ENCODE measurements at regions not wholly inside any gene's neighbourhood (a gene's known extent, or its start where the extent isn't known, plus 50 kb on each side); places are given as distances from the start of the nearest gene placed in this dataset.
"Not testable (repeated sequence)": the region's sequence is repeated elsewhere in the genome, so short reads cannot be mapped to it uniquely, and the experiment has no call there.

DNA sequence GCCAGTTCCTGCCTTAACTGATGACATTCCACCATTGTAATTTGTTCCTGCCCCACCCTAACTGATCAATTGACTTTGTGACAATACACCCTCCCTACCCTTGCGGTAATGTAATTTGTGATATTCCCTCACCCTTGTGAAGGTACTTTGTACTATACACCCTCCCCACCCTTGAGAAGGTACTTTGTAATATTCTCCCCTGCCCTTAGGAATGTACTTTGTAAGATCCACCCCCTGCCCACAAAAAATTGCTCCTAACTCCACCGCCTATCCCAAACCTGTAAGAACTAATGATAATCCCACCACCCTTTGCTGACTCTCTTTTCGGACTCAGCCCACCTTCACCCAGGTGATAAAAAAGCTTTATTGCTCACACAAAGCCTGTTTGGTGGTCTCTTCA, 288.5 kb upstream of the GK2 start:
- WGBS: 76% methylated on average over 3 of the region's 3 CpGs
- H3K4me1 ChIP-seq (ENCODE audit: control insufficient read depth in 2 of 2, insufficient read depth in 2 of 2, low read length in 2 of 2): not testable (repeated sequence)

DNA sequence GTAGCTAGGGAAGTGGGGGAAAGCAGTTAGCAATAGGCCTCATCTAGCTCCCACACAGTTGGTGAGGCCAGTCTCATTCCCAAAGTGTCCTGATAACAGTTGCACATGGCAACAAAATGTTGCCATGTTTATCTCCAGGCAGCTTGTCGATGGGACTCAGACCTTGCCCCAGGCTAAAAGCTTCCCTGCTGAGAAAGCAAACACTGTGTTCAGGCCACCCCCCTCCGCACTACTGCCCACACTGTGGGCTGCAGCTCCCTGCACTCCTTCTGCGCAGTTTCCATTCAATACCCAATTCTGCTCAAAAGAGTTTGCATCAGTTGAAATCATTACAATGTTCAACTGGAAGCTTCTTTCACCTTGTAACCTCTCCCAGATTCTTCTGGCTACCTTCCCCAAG, 287.8 kb upstream of the GK2 start:
- Histone ChIP-seq H3K27me3 (ENCODE audit: control insufficient read depth in 2 of 2, insufficient read depth in 1 of 2, low read length in 1 of 2) (no peaks in the 10 kb centered on the region), H3K4me1 (ENCODE audit: control insufficient read depth in 2 of 2, insufficient read depth in 2 of 2, low read length in 2 of 2) (no peaks in the 10 kb centered on the region), H3K27ac (ENCODE audit: low read depth in 1 of 2, low read length in 1 of 2) (no peak overlapping the region), H3K9me3 (ENCODE audit: control insufficient read depth in 2 of 2, insufficient read depth in 1 of 2, low read length in 1 of 2) (no peaks in the 10 kb centered on the region), H3K36me3 (ENCODE audit: control insufficient read depth in 2 of 2, insufficient read depth in 2 of 2, low read length in 1 of 2) (no peaks in the 10 kb centered on the region), H3K4me3 (ENCODE audit: low read length in 2 of 2) (no peak overlapping the region)
- WGBS: 97% methylated on average over 3 of the region's 3 CpGs
- DNase-seq (ENCODE audit: low read depth in 6 of 9, low spot score in 9 of 9): no peak

More for the DNA sequence above, 288.5 kb upstream of the GK2 start:
- not testable (repeated sequence) for H3K27ac ChIP-seq (ENCODE audit: low read depth in 1 of 2, low read length in 1 of 2); H3K4me3 ChIP-seq (ENCODE audit: low read length in 2 of 2); DNase-seq (ENCODE audit: low read depth in 6 of 9, low spot score in 9 of 9); H3K27me3 ChIP-seq (ENCODE audit: control insufficient read depth in 2 of 2, insufficient read depth in 1 of 2, low read length in 1 of 2); H3K36me3 ChIP-seq (ENCODE audit: control insufficient read depth in 2 of 2, insufficient read depth in 2 of 2, low read length in 1 of 2); H3K9me3 ChIP-seq (ENCODE audit: control insufficient read depth in 2 of 2, insufficient read depth in 1 of 2, low read length in 1 of 2)

DNA sequence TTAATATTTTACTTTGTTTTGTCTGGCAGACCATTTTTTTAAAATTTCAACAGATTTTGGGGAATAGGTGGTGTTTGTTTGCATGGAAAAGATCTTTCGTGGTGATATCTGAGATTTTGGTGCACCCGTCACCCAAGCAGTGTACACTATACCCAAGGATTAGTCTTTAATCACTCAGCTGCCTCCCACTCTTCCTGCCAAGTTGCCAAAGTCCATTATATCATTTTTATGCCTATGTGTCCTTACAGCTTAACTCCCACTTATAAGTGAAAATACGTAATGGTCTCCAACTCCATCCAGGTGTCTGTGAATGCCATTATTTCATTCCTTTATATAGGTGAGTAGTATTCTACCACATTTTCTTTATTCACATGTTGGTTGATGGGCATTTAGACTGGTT, 281.7 kb upstream of the GK2 start:
- Histone ChIP-seq H3K4me3 (ENCODE audit: low read length in 2 of 2) (no peak overlapping the region), H3K27me3 (ENCODE audit: control insufficient read depth in 2 of 2, insufficient read depth in 1 of 2, low read length in 1 of 2) (no peaks in the 10 kb centered on the region), H3K9me3 (ENCODE audit: control insufficient read depth in 2 of 2, insufficient read depth in 1 of 2, low read length in 1 of 2) (no peaks in the 10 kb centered on the region), H3K36me3 (ENCODE audit: control insufficient read depth in 2 of 2, insufficient read depth in 2 of 2, low read length in 1 of 2) (no peaks in the 10 kb centered on the region), H3K27ac (ENCODE audit: low read depth in 1 of 2, low read length in 1 of 2) (no peak overlapping the region), H3K4me1 (ENCODE audit: control insufficient read depth in 2 of 2, insufficient read depth in 2 of 2, low read length in 2 of 2) (peaks cover 0 to 6% of the 10 kb centered on the region in 2 donors)
- 97% methylated on average over 3 of the region's 3 CpGs for WGBS
- no peak for DNase-seq (ENCODE audit: low read depth in 6 of 9, low spot score in 9 of 9)

DNA sequence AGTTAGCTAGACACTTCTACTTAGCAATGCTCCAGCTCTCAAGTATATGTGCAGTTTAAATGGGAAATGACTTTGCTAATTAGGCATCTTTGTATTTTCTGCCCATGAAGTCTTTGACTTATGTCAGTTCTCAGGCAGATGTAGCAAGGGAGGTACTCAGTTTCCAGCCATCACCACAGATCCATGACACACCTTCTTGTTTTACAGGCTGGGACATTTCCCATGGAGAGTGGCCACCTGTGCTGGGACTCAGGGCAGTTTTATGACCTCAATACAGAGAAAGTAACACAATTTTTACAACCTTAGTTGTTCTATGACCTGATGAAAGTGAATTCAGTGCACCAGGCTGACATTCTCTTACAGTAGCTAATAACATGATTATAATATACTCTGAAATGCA, 280.7 kb upstream of the GK2 start:
- Histone ChIP-seq H3K36me3 (ENCODE audit: control insufficient read depth in 2 of 2, insufficient read depth in 2 of 2, low read length in 1 of 2) (no peaks in the 10 kb centered on the region), H3K4me3 (ENCODE audit: low read length in 2 of 2) (no peak overlapping the region), H3K27me3 (ENCODE audit: control insufficient read depth in 2 of 2, insufficient read depth in 1 of 2, low read length in 1 of 2) (no peaks in the 10 kb centered on the region), H3K27ac (ENCODE audit: low read depth in 1 of 2, low read length in 1 of 2) (no peak overlapping the region), H3K9me3 (ENCODE audit: control insufficient read depth in 2 of 2, insufficient read depth in 1 of 2, low read length in 1 of 2) (no peaks in the 10 kb centered on the region), H3K4me1 (ENCODE audit: control insufficient read depth in 2 of 2, insufficient read depth in 2 of 2, low read length in 2 of 2) (peaks cover 0 to 6% of the 10 kb centered on the region in 2 donors)
- DNase-seq (ENCODE audit: low read depth in 6 of 9, low spot score in 9 of 9): no peak

DNA sequence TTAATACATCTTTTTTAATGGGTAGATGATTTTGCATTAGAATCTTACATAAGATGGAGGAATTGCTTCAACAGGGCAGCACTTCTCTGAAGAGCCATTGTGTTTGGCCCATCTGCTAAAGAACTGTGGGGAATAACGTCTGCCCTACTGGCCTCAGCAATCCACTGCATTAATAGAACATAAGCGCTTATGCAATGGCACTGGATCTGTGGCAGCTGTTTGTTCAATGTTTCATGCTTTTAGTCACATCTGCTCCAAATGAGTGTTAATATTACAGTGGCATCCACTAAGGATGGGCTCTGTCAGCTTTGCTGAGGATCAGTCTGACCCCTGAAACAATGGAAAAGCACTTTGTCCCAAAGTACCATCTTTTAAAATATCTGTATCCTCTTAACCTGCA, 279.0 kb upstream of the GK2 start:
- H3K27me3 ChIP-seq (ENCODE audit: control insufficient read depth in 2 of 2, insufficient read depth in 1 of 2, low read length in 1 of 2): no peaks in the 10 kb centered on the region
- WGBS: 97% methylated on average over 2 of the region's 2 CpGs
- no peak overlapping the region for H3K27ac ChIP-seq (ENCODE audit: low read depth in 1 of 2, low read length in 1 of 2)
- H3K36me3 ChIP-seq (ENCODE audit: control insufficient read depth in 2 of 2, insufficient read depth in 2 of 2, low read length in 1 of 2): no peaks in the 10 kb centered on the region
- DNase-seq (ENCODE audit: low read depth in 6 of 9, low spot score in 9 of 9): no peak
- H3K4me3 ChIP-seq (ENCODE audit: low read length in 2 of 2): no peak overlapping the region
- H3K9me3 ChIP-seq (ENCODE audit: control insufficient read depth in 2 of 2, insufficient read depth in 1 of 2, low read length in 1 of 2): peaks cover 0 to 2% of the 10 kb centered on the region in 2 donors
- peaks cover 0 to 6% of the 10 kb centered on the region in 2 donors for H3K4me1 ChIP-seq (ENCODE audit: control insufficient read depth in 2 of 2, insufficient read depth in 2 of 2, low read length in 2 of 2)

DNA sequence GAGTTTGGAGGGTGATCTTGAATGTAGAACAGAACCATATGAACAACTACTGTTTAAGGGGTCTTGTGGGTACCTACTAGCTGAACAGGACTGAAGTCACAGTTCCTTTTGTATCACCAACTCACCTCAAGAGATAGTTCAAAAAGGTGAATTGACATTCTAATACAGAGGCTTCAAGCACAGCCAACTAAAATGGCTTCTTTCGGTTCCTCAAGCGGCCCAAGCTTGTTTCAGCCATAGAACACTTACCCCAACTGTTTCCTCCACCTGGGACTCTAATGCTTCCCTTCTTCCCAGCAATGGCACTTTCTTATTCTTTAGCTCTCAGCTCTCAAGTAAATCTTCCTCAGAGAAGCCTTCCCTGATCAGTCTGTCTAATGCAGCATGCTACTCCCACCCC, 277.5 kb upstream of the GK2 start:
- no peaks in the 10 kb centered on the region for H3K36me3 ChIP-seq (ENCODE audit: control insufficient read depth in 2 of 2, insufficient read depth in 2 of 2, low read length in 1 of 2)
- H3K4me1 ChIP-seq (ENCODE audit: control insufficient read depth in 2 of 2, insufficient read depth in 2 of 2, low read length in 2 of 2): peaks cover 0 to 6% of the 10 kb centered on the region in 2 donors
- H3K27ac ChIP-seq (ENCODE audit: low read depth in 1 of 2, low read length in 1 of 2): no peak overlapping the region
- no peak overlapping the region for H3K4me3 ChIP-seq (ENCODE audit: low read length in 2 of 2)
- no peak for DNase-seq (ENCODE audit: low read depth in 6 of 9, low spot score in 9 of 9)
- WGBS: 100% methylated on average over 2 of the region's 2 CpGs
- H3K27me3 ChIP-seq (ENCODE audit: control insufficient read depth in 2 of 2, insufficient read depth in 1 of 2, low read length in 1 of 2): no peaks in the 10 kb centered on the region
- H3K9me3 ChIP-seq (ENCODE audit: control insufficient read depth in 2 of 2, insufficient read depth in 1 of 2, low read length in 1 of 2): peaks cover 0 to 2% of the 10 kb centered on the region in 2 donors

DNA sequence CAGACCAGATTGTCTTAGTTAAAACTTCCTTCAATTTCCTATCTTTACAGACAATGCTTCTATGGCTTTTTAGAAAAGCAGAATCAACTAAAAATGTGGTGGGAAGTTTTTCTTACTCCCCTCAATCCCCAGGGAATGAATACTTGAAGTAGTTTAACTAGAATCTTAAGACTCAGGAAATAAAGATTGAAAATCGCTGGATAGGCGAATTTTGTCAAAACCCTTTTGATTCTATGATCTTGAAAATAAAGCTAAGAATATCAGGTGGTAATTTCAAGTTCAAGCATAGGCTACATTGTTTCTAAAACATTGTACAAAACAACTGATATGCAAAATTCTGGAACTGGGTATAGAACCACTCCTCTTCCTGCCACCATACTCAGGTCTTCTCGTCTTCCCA, 276.5 kb upstream of the GK2 start:
- Histone ChIP-seq H3K9me3 (ENCODE audit: control insufficient read depth in 2 of 2, insufficient read depth in 1 of 2, low read length in 1 of 2) (peaks cover 0 to 2% of the 10 kb centered on the region in 2 donors), H3K4me1 (ENCODE audit: control insufficient read depth in 2 of 2, insufficient read depth in 2 of 2, low read length in 2 of 2) (peaks cover 0 to 8% of the 10 kb centered on the region in 2 donors), H3K36me3 (ENCODE audit: control insufficient read depth in 2 of 2, insufficient read depth in 2 of 2, low read length in 1 of 2) (no peaks in the 10 kb centered on the region), H3K27ac (ENCODE audit: low read depth in 1 of 2, low read length in 1 of 2) (no peak overlapping the region), H3K27me3 (ENCODE audit: control insufficient read depth in 2 of 2, insufficient read depth in 1 of 2, low read length in 1 of 2) (no peaks in the 10 kb centered on the region), H3K4me3 (ENCODE audit: low read length in 2 of 2) (no peak overlapping the region)
- DNase-seq (ENCODE audit: low read depth in 6 of 9, low spot score in 9 of 9): no peak
- WGBS: 95% methylated on average over 3 of the region's 3 CpGs

DNA sequence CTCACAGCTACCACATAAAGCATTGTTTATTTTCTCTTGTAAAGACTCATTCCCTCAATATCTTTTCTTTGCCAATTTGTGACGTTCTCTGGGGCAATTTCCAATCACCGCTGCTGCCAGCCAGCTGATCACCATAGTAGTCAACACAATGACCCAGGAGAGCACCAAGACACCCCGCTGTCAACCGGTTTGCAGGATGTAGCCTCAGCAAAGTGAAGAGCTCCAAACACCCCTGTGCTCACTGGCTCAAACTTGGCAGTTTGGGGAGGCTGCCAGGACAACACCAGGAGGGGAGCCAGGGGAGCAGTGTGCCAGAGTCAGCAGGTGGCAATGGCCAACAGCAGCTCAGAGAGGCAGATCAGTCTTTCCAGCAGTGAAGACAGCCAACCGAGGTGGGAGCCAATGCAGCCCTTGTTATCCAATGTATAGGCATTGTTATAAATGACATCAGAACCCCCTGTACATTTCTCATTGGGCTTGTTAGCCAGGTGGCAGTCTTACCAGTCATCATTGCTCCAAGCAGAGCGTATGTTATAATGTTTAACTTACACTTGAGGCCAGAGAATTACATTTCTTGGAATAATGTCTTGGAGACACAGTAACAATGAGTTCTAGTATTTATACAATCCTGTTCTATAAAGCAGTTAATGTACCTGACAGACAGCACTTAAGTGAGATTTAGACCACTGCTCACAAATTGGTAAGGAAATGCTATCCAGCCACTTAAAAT, 274.9 kb upstream of the GK2 start:
- Histone ChIP-seq H3K9me3 (ENCODE audit: control insufficient read depth in 2 of 2, insufficient read depth in 1 of 2, low read length in 1 of 2) (peaks cover 0 to 2% of the 10 kb centered on the region in 2 donors), H3K4me3 (ENCODE audit: low read length in 2 of 2) (no peak overlapping the region), H3K4me1 (ENCODE audit: control insufficient read depth in 2 of 2, insufficient read depth in 2 of 2, low read length in 2 of 2) (peaks cover 0 to 10% of the 10 kb centered on the region in 2 donors), H3K27me3 (ENCODE audit: control insufficient read depth in 2 of 2, insufficient read depth in 1 of 2, low read length in 1 of 2) (no peaks in the 10 kb centered on the region), H3K36me3 (ENCODE audit: control insufficient read depth in 2 of 2, insufficient read depth in 2 of 2, low read length in 1 of 2) (no peaks in the 10 kb centered on the region), H3K27ac (ENCODE audit: low read depth in 1 of 2, low read length in 1 of 2) (no peak overlapping the region)
- no peak for DNase-seq (ENCODE audit: low read depth in 6 of 9, low spot score in 9 of 9)
- WGBS: 86% methylated on average over 6 of the region's 6 CpGs

DNA sequence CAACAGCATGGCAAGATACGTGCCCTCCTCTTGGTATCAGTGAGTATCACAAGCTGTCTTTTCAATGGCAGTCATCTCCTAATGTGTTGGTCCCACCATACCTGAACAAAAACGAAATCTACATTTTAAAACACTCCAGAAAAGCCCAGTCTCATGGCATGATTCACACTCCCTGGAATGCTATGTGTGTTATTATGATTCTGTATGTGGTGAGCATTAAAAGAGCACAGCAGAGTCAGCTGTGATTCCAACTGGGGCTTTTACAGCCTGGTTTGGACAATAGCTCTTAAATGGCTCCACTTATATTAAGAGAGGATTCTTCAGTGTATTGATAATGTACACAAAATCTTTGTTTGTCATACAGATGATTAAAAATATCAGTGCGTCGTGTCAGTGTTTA, 274.1 kb upstream of the GK2 start:
- Histone ChIP-seq H3K36me3 (ENCODE audit: control insufficient read depth in 2 of 2, insufficient read depth in 2 of 2, low read length in 1 of 2) (no peaks in the 10 kb centered on the region), H3K27me3 (ENCODE audit: control insufficient read depth in 2 of 2, insufficient read depth in 1 of 2, low read length in 1 of 2) (no peaks in the 10 kb centered on the region), H3K9me3 (ENCODE audit: control insufficient read depth in 2 of 2, insufficient read depth in 1 of 2, low read length in 1 of 2) (peaks cover 0 to 2% of the 10 kb centered on the region in 2 donors), H3K4me1 (ENCODE audit: control insufficient read depth in 2 of 2, insufficient read depth in 2 of 2, low read length in 2 of 2) (peaks cover 0 to 10% of the 10 kb centered on the region in 2 donors), H3K4me3 (ENCODE audit: low read length in 2 of 2) (no peak overlapping the region), H3K27ac (ENCODE audit: low read depth in 1 of 2, low read length in 1 of 2) (no peak overlapping the region)
- DNase-seq (ENCODE audit: low read depth in 6 of 9, low spot score in 9 of 9): no peak
- WGBS: 92% methylated on average over 4 of the region's 4 CpGs
